Small intestine (tissue), 7 donors: ENCODE measurements at regions not wholly inside any gene's neighbourhood (a gene's known extent, or its start where the extent isn't known, plus 50 kb on each side); places are given as distances from the start of the nearest gene placed in this dataset.
"Not testable (repeated sequence)": the region's sequence is repeated elsewhere in the genome, so short reads cannot be mapped to it uniquely, and the experiment has no call there.

ENCODE experiments used
- DNase-seq, 2 donors: peaks; one replicate each; pipeline versions ENCODE4 v3.0.0 to v3.0.0-alpha.2; 2013
- FAIRE-seq: peaks from 2 replicates; lab custom pipeline; 2012; peaks lifted over from hg19 to GRCh38; lab: Jason Lieb, UNC
- H3K27ac ChIP-seq, 3 donors: one replicate each; pipeline ENCODE4 v1.5.1; 2013; ENCODE audit warnings: low read length in 2 of 3, mild to moderate bottlenecking in 2 of 3, control low read depth in 1 of 3, inconsistent platforms in 1 of 3, low read depth in 1 of 3, moderate library complexity in 1 of 3
- H3K27me3 ChIP-seq, 3 donors: one replicate each; pipeline ENCODE4 v1.6.1; 2013; ENCODE audit warnings: low read length in 3 of 3, inconsistent platforms in 1 of 3; ENCODE audit not compliant: control insufficient read depth in 3 of 3, insufficient read depth in 3 of 3
- H3K36me3 ChIP-seq, 3 donors: one replicate each; pipeline ENCODE4 v1.6.1; 2013; ENCODE audit warnings: low read length in 3 of 3, inconsistent platforms in 1 of 3, low read depth in 1 of 3, mild to moderate bottlenecking in 1 of 3, moderate library complexity in 1 of 3; ENCODE audit not compliant: control insufficient read depth in 3 of 3, insufficient read depth in 2 of 3
- H3K4me1 ChIP-seq, 3 donors: one replicate each; pipeline ENCODE4 v1.6.1; 2013; ENCODE audit warnings: low read length in 2 of 3, inconsistent platforms in 1 of 3, low read depth in 1 of 3, mild to moderate bottlenecking in 1 of 3, moderate library complexity in 1 of 3; ENCODE audit not compliant: control insufficient read depth in 3 of 3, insufficient read depth in 2 of 3
- H3K4me3 ChIP-seq, 3 donors: one replicate each; pipeline ENCODE4 v1.5.1; 2013; ENCODE audit warnings: low read length in 3 of 3, control low read depth in 1 of 3, inconsistent platforms in 1 of 3, low read depth in 1 of 3, mild to moderate bottlenecking in 1 of 3, moderate library complexity in 1 of 3
- H3K9me3 ChIP-seq, 2 donors: one replicate each; pipeline ENCODE4 v1.6.1; 2013; ENCODE audit warnings: low read depth in 1 of 2, low read length in 1 of 2; ENCODE audit not compliant: control insufficient read depth in 2 of 2, insufficient read depth in 1 of 2
- WGBS, 3 donors: extraction: QIAGEN DNeasy Blood & Tissue Kit; methylation state at CpG; one replicate each; pipeline ENCODE4 v1.1.7; 2013; 5-methylcytosine and 5-hydroxymethylcytosine counted together
- donor health status: healthy with polysubstance abuse.
- donor health status: control.
- donor health status: control.
- donor health status: Bipolar disorder and iron deficiency.
- donor health status: healthy.

DNA sequence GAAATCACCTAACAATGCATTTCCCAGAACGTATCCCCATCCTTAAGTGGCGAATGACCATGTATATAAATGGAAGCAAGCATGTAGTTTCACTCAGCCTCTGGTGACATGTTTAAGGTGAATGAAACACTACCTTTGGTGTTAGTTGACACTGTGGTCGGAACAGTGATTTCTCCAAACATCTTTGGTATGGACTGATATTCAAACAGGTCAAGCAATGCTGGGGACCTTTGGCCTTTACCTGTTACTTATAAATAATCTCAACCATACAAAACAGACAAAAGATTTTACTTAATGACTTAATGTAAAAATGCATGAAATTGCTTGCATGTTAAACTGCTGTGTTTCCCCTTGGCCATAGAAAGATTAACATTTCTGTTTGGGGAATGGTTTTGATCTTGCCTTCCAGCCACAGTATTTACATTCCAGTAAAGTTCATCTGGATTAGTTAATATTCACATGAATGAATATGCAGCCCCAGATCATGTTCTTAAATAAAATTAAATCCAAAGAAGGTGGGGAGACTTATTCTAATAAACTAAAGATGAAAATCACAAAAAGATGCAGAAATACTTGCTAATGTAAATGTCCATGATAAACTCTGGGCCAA lies 74.4 kb upstream of the HES1 start:
- Histone ChIP-seq H3K27me3 (no peaks in the 10 kb centered on the region), H3K4me1 (peaks cover 0 to 3% (median 2%) of the 10 kb centered on the region in 3 donors), H3K4me3 (no peak overlapping the region), H3K27ac (no peak overlapping the region), H3K36me3 (no peaks in the 10 kb centered on the region), H3K9me3 (no peaks in the 10 kb centered on the region)
- DNase-seq (no peak), FAIRE-seq (no peak)
- 83 to 91% (median 88%) methylated on average over 3 of the region's 3 CpGs for WGBS, 3 donors

- DNase-seq, result no peak
- no peak overlapping the region for H3K27ac ChIP-seq
- H3K36me3 ChIP-seq, result no peaks in the 10 kb centered on the region
- no peaks in the 10 kb centered on the region for H3K27me3 ChIP-seq
- no peak overlapping the region for H3K4me3 ChIP-seq
- peaks cover 0 to 3% (median 0%) of the 10 kb centered on the region in 3 donors for H3K4me1 ChIP-seq
- WGBS, 3 donors, result 59 to 72% (median 60%) methylated on average over 3 of the region's 3 CpGs
- no peak for FAIRE-seq
- H3K9me3 ChIP-seq, result no peaks in the 10 kb centered on the region
These were observed 73.1 kb upstream of the HES1 start for GRCh38 chr3:194062830-194063229.

DNA sequence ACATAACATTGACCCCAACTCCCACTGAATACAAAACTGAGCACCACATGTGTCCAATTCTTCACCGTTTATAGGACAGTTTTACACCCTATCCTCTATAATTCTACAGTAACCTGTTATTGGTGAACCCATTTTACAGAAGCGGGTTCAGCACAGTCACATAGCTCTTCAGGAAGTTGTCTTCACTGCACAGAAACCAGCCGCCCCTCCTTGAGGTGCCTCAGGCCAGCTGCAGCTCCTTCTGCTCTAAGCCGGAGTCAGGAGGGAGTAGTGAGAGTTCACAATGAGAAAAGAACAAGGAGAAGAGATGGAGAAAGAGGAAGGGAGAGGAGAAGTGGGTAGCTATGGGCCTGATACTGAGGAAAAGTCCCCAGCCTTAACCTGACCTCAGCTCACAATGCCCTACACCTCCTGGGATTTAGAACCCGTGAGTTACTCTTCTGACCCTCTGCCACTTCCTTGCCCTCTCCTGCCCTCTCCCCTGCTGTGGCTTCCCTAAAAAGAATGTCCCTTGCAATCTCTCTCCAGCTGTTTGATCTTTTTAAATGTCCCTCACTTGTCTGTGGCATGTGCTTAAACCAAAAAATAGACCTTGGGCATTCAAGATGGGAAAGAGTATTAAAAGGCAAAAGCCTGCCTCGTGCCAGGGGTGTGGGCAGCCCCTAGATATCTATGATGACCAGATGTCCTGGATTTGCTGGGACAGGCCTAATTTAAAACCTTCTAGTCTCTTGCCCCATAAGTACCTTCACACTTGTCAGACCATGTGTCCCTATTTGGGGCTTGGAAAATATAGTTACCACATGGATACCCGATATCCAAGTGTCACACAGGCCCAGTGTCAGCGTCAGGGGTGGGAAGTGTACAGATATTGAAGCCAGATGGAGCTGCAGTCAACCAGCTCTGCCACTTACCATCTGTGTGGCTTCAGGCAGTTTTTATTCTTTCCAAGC lies 71.3 kb upstream of the HES1 start:
- DNase-seq, result no peak
- no peaks in the 10 kb centered on the region for H3K36me3 ChIP-seq
- peaks cover 0 to 3% (median 0%) of the 10 kb centered on the region in 3 donors for H3K4me1 ChIP-seq
- no peak overlapping the region for H3K4me3 ChIP-seq
- no peak overlapping the region for H3K27ac ChIP-seq
- H3K9me3 ChIP-seq, result peaks cover 0 to 6% of the 10 kb centered on the region in 2 donors
- no peak for FAIRE-seq
- H3K27me3 ChIP-seq, result no peaks in the 10 kb centered on the region
- 88 to 95% (median 88%) methylated on average over 8 of the region's 8 CpGs for WGBS, 3 donors

- not testable (repeated sequence) for H3K36me3 ChIP-seq, DNase-seq, H3K27me3 ChIP-seq, FAIRE-seq, H3K27ac ChIP-seq, H3K9me3 ChIP-seq, H3K4me3 ChIP-seq
- H3K4me1 ChIP-seq, result peaks cover 4 to 13% (median 5%) of the 10 kb centered on the region in 3 donors
These were observed 68.6 kb upstream of the HES1 start for GRCh38 chr3:194067327-194067726.

DNA sequence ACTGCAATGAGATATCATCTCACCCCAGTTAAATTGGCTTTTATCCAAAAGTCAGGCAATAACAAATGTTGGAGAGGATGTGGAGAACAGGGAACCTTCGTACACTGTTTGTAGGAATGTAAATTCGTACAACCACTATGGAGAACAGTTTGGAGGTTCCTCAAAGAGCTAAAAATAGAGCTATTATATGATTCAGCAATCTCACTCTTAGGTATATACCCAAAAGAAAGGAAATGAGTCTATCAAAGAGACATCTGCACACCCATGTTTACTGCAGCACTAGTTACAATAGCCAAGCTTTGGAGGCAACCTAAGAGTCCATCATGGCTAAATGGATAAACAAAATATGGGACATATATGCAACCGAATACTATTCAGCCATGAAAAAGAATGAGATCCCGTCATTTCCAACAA lies 68.0 kb upstream of the HES1 start:
- peaks cover 0 to 9% of the 10 kb centered on the region in 2 donors for H3K9me3 ChIP-seq
- 64 to 73% (median 73%) methylated on average over 4 of the region's 4 CpGs for WGBS, 3 donors
- no peaks in the 10 kb centered on the region for H3K27me3 ChIP-seq
- no peak overlapping the region for H3K4me3 ChIP-seq
- H3K27ac ChIP-seq, result no peak overlapping the region
- DNase-seq (no peak), FAIRE-seq (no peak)
- no peaks in the 10 kb centered on the region for H3K36me3 ChIP-seq
- H3K4me1 ChIP-seq, result peaks cover 4 to 19% (median 5%) of the 10 kb centered on the region in 3 donors

DNA sequence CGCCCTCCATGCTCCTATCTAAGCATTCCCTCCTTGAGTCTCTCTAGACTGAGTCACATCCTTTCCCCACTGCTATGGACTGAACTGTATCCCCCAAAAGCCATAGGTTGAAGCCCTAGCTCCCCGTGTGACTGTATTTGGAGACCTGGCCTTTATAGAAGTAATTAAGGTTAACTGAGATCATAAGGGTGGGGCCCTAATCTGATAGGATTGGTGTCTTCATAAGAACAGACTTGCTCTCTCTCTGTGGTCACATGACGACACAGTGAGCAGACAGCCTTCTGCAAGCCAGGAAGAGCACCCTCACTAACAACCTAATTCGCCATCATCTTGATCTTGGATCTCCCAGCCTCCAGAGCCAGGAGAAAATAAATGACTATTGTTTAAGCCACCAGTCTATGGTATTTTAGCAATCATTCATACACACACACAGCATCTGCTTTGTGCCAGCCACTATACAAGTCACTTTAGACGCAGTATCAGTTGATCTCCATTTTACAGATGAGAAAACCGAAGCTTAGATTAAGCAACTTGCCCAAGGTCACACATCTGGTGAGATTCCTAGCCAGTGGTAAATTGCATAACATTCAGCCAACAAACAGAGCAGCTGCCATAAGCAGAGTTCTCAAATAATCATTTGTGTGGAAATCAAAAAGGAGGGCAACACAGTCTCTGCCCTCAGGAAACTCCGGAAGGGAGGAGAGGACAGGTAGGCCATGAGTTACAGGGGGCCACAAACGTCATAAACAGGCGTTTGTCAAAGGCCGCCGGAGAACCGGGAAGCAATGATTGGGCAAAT lies 66.3 kb upstream of the HES1 start:
- H3K27ac ChIP-seq, result no peak overlapping the region
- DNase-seq (peak in 1 of 2 donors; percentile 51), FAIRE-seq (no peak)
- no peaks in the 10 kb centered on the region for H3K36me3 ChIP-seq
- H3K9me3 ChIP-seq, result peaks cover 0 to 16% of the 10 kb centered on the region in 2 donors
- H3K27me3 ChIP-seq, result no peaks in the 10 kb centered on the region
- 84 to 87% (median 84%) methylated on average over 12 of the region's 12 CpGs for WGBS, 3 donors
- peaks cover 4 to 22% (median 5%) of the 10 kb centered on the region in 3 donors for H3K4me1 ChIP-seq
- no peak overlapping the region for H3K4me3 ChIP-seq

DNA sequence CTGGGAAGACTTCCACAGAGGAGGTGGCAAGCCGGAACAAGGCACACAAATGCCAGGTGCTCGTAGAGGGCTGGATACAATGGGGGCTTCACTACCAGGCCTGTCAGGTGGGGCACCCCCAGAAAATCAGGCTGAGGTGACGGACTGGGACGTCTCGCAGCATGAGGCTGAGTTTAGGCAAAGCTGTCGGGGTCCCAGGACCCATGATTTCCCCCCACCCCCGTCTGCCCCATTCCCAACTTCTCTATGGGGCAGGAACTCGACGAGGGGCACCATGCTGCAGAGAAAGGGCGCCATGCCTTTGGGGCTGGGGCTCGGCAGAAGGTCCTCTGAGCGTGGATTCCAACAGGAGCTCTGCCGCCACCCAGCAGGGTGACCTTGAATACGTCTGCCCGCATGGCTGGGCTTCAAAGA lies 65.7 kb upstream of the HES1 start:
- peak overlapping the region in 1 of 3 donors; percentile 43 for H3K4me3 ChIP-seq
- H3K4me1 ChIP-seq, result peaks cover 4 to 22% (median 5%) of the 10 kb centered on the region in 3 donors
- DNase-seq, result no peak
- H3K27me3 ChIP-seq, result no peaks in the 10 kb centered on the region
- peak overlapping the region in 2 of 3 donors; percentile 41 to 72 for H3K27ac ChIP-seq
- no peaks in the 10 kb centered on the region for H3K36me3 ChIP-seq
- FAIRE-seq, result no peak
- peaks cover 0 to 16% of the 10 kb centered on the region in 2 donors for H3K9me3 ChIP-seq
- WGBS, 3 donors, result 69 to 74% (median 71%) methylated on average over 15 of the region's 15 CpGs
